HG02981 (cell line): ENCODE measurements at regions not wholly inside any gene's neighbourhood (a gene's known extent, or its start where the extent isn't known, plus 50 kb on each side); places are given as distances from the start of the nearest gene placed in this dataset.

ENCODE experiments used
- ATAC-seq: cut with Tn5 transposase; IDR thresholded peaks from one replicate; pipeline ENCODE4 v1.9.1; 2021; ENCODE audit warnings: mild to moderate bottlenecking, moderate library complexity; ENCODE audit not compliant: unreplicated experiment

DNA sequence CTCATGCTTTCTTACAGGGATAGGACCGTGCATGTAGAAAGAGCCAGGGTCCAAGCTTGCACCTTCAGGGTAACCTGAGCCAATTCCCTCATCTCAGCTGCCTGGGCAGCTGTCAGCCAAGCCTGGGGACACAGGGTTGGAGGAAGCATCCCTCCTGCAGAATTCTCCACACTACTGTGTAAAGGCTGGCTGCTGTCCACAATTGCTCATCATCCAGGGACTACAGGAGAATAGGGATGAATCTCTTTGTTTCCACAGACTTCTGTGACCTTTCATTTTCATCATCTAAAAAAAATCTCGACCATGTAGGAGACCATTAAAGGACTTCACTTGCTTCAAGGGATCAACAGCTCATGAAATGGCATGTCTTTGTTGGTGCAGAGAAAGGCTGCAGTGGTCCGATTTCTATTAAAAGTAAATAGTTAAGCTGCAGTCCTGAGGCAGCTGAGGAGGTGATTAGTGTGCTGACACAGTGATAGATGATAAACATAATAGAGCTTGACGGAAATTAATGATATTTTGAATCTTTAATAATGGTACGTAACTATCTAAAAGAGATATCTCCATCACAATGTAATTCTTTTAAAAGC, 74.4 kb upstream of the COPS8 start:
- no peak for ATAC-seq

DNA sequence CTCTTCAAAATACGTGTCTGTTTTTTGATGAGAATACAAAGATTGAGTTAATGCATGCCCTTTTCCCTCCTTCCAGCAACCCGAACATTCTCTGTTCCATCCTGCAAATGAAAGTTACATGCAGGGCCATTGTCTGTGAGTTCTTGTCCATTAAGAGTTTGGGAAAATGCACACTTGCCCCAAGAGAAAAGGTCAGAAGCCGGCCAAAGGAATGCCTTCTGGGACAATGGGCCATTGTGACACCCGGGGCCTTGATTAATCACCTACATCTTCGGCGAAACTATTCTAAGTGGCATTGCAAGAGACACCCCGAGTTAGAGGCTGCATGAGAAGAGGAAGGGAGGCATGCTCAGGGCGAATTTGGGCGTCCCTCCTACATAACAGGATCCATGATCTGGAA, 73.7 kb upstream of the COPS8 start:
- no peak for ATAC-seq

DNA sequence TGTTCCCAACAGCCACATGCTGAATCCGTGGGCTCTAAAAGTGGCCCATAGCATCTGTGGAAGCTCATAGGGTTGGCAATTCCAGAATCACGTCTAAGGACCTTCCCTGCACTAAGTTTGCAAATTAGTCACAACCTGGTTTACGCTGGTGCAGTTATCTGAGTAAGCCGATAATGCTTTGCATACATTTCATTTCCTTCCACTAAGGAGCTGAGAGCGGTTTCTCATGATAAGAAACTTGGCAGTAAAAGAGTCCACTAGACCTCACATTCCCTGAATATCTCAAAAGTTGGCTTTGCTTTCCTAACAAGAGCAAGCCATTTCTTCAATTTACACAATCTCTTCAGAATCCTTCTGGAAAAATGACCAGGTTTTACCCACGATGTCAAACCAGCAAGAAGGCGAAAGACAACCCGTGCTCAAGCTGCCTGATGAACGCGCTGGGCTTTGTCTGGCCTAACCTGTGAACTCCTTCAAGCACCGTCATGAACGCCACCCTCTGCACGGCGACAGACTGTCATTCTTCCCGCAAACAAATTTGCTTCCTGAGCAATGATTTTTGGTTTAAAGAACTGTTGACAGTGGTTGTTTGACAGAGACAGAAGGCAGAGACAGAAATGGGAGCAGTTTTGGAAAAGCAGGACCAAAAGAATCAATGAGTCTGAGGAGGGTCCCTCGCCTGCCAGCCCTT, 73.0 kb upstream of the COPS8 start:
- no peak for ATAC-seq

DNA sequence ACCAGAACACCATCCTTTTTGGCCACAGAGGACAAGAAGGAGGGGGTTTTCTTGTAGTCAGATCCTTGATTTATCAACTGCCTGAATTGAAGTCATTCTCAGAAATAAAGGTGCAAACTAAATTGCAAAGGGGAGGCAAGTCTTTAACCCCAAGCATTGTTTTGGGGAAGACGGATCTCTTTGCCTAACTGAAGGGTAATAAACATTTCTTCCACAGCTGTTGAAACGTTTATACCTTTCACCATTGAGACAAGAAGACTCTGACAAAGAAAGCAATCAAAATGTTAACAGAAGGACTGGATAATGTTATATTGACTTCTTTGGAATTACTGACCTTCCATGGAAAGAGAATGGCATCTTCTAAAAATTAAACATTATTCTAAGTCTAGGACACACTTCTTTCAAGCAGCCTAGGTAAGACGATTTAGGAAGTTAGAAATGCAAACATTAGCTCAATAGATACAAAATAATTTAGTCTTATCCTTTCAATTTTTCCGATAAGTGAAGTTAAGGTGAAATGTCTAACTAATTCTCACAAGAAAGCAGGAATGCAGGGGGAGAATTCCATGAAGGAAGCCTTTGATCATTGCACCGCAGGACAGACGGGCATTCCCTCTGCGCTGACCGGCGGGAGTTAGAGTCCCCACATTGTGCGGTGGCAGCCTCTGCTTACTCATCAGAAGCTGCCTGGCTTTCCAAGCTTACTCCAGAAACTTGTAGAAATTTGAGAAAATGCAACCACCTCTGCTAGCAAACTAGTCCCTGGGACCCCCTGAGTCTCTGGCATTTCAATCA, 69.4 kb upstream of the COPS8 start:
- ATAC-seq, result no peak

DNA sequence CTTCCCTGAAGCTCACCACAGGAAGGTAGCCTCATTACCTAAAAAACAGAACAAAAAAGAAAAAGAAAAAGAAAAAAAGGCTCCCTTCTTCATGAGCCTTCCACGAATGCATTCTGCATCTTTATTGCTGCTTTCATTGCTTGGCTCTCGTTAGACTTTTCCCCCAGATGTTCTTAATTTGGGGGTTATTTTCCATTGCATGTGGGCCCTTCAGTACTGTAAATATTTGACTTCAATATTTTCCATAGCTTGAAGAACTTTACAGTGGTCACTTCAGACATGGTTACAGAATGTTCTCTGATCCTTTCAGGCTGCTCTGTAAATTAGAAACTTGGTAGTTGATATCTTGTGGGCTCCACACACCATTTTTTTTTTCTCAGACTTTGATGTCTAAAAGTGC, 65.6 kb upstream of the COPS8 start:
- no peak for ATAC-seq

DNA sequence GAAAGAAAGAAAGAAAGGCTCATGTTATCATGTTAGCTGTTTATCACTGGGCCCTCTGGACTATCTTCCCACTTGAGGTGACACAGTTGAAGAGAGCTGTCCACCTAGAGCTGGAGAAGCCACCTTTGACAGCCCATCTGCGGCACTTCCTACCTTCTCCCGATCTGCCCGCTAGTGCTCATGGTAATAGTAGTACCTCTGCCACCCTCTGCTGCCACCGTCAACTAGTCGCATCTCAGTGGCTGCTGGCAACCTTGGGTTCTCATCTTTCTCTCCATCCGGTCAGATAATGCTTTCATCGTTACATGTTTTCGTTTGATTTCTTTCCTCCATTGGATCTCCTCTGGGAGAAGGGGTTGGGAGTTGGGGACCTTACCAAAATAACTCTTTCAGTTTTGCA, 63.2 kb upstream of the COPS8 start:
- ATAC-seq, result no peak

DNA sequence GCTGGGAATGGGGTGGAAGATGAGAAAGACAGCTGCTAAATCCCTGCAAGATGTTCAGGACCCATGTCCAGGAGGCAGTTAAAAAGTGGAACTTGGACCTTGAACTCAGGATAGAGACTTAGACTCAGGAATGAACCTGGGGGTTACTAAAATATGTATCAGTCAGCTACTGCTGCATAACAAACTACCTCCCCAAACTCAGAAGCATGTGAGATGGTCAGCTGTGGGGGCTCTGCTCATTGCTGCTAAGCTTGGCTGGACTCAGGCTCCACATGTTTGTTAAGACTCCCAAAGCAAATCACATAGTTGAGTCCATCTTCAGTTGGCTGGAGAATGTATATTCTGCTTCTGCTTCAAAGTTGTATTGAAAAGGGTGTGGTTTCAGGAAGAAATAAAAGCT, 61.4 kb upstream of the COPS8 start:
- no peak for ATAC-seq

DNA sequence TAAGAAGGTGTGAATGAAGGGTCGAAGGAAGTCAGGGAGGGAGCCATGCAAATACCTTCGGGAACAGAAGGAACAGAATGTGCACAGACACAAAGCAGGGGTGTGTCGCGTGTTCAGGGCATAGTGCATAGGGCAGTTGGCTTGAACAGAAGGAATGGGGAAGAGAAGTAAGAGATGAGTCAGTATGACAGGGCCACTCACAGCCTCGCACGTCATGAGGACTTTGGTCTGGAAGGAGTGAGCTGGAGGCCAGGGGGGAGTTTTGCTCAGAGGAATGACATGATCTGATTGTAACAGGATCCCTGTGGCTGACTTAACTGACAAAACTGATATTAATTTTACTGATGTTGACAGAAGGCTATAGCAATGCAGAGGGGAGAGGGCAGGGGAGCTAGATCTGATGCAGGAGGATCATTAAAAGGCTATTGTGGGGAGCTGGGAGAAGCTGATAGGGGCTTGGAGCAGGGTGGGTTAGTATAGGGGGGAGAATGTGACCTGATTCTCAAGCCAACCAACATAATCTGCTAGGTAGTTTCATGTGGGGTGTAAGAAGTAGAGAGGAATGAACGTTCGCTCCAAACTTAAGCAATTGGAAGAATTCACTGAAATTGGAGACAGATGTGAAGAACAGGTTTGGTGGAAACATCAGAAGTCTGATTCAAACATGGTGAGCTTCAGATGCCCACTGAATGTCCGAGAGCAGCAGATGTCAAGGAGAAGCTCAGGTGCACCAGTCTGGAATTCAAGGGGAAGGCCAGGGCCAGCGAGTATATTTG, 60.4 kb upstream of the COPS8 start:
- no peak for ATAC-seq

DNA sequence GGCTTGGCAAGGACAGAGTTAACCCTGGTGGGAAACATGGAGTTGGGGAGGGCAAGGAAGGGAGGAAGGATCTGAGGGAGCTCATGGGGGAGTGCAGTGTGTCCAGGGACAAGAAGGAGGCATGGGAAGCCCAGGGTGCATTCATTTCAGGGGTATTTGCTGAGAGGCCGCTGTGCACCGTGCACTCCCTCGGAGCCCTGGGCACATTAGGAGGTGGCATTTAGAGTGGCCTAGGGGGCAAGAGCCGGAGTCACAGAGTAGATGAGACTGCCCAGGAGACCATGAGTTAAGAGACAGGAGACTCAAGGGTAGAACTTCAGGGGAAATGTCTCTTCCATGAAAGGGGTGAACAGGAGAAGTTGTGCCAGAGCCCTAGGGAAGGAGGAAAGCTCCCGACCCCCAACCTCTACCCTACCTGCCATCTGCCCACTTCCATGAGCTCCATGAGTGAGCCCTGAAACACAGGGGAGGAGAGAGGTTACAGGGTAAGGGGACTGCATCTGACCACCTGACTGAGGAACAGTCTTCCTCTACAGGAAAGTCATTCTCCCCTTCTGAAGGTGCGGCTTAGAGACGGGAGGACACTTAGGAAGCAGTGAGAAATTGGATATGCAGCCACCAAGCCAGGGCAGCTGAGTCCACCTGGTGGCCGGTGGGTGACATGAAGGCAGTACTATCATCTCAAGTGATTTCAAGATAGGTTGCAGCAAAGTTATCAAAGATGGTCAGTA, 58.5 kb upstream of the COPS8 start:
- no peak for ATAC-seq

DNA sequence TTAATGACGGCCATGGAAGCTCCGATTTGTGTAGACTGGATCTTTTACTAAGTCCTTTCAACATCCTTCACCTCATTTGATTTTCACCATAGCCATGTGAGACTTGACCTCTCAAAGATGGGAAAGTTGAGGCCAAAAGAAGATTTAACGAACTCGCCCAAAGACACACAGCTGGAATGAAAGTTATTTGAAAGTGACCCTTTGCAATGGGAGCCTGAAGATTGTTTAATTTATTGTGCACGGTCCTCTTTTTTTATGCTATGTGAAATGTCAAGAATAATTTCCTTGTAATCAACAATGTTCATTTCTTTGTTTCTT, 58.0 kb upstream of the COPS8 start:
- no peak for ATAC-seq

DNA sequence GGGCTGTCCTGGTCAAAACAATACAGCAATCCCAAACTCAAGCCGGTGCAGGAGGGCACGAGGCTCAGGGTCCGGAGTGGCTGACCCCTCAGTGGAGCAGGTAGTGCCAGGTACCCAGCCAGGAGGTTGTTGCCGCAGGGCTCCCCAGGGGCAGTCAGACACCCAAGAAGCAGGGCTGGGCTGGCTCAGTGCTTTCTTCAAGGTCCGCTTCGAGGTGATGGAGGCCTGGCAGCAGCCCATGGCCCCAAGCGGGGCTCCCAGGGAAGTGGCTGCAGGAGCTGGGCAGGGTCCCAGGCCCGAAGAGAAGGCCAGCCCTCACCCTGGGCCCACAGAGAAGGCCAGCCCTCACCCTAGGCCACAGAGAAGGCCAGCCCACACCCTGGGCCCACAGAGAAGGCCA, 55.3 kb upstream of the COPS8 start:
- no peak for ATAC-seq

DNA sequence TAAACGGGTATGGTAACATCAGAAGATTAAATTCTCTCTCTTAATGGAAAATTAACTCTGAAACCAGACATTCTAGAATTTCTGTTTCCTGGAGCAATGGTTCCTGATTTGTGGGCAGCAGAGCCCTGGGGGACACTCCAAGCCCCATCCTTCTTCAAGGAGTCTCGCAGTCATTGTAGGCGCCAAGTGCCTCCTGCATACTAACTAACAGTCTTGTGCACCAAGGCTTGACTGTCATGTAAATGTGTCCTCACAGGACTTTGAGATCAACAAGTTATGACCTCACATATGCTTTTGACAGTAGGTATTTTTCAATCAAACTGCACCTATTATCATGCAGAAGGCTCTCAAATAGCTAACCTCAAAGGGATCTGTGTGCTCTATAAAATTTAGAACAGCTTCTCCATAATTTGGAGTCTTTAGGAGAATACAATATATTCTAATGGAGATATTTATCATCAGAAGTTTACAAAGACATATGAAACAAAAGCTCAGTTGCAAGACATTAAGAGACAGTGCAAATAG, 52.1 kb upstream of the COPS8 start:
- ATAC-seq, result no peak

DNA sequence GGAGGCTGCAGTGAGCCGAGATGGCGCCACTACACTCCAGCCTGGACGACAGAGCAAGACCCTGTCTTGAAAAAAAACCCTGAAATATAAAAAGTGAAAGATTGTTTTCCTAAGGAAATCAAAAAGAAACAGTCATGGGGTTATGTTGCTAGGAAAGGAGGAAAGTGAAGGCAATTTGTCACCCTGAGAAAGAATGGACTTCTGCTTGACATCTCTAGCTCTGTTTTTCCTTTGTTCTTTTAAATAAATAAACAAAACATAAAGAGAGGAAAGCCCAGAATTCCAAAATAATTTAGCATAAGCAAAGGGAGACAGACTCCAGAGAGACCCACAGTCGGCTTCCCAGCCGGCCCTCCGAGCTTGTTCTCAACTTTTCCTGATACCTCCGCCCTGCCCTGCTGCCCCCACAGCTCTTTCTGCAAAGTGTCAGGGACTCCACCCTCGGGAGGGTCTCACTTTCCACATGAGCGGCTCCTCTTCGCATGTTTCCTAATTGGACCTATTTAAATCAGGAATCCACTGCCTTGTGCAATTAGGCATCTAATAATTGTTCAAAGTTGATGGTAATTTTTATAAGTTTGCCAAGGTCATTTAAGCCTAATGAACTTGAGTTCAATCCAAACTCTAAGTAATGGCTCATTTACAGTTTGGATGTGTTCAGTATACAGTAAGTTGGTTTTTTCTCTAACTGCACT, 49.8 kb upstream of the COPS8 start:
- ATAC-seq, result no peak
